Retinal pigment epithelial cell (primary cell): ENCODE measurements at regions not wholly inside any gene's neighbourhood (a gene's known extent, or its start where the extent isn't known, plus 50 kb on each side); places are given as distances from the start of the nearest gene placed in this dataset.

ENCODE experiments used
- DNase-seq: peaks from one replicate; pipeline ENCODE4 v3.0.0-alpha.2; 2010; ENCODE audit warnings: low read depth
- H3K4me3 ChIP-seq: 2 replicates; pipeline ENCODE4 v1.5.1; 2011; ENCODE audit warnings: mild to moderate bottlenecking, low read length, control low read depth, moderate library complexity
- CTCF ChIP-seq: conservative IDR thresholded peaks from 2 replicates; pipeline ENCODE4 v1.5.1; 2011; ENCODE audit warnings: low read depth, low read length, control low read depth, inconsistent platforms

GRCh38 chr6:66605011-66605410, 898.0 kb upstream of the EYS start:
- DNase-seq: no peak
- no peak for TF ChIP-seq CTCF

GRCh38 chr6:66599541-66599940, 892.5 kb upstream of the EYS start:
- no peak for TF ChIP-seq CTCF
- no peak for DNase-seq
- no peak overlapping the region for H3K4me3 ChIP-seq

More at GRCh38 chr6:66605011-66605410, 898.0 kb upstream of the EYS start:
- no peak overlapping the region for H3K4me3 ChIP-seq

GRCh38 chr6:66578362-66578761, 871.3 kb upstream of the EYS start:
- no peak overlapping the region for H3K4me3 ChIP-seq
- TF ChIP-seq CTCF: no peak
- DNase-seq: no peak

GRCh38 chr6:66568271-66568670, 861.2 kb upstream of the EYS start:
- no peak for TF ChIP-seq CTCF
- H3K4me3 ChIP-seq: no peak overlapping the region
- DNase-seq: no peak

- no peak for TF ChIP-seq CTCF
- DNase-seq: no peak
- H3K4me3 ChIP-seq: no peak overlapping the region
These were observed 854.5 kb upstream of the EYS start for GRCh38 chr6:66561479-66561878.

- no peak for DNase-seq
- no peak for TF ChIP-seq CTCF
- no peak overlapping the region for H3K4me3 ChIP-seq
These were observed 851.2 kb upstream of the EYS start for GRCh38 chr6:66558189-66558588.

GRCh38 chr6:66556936-66557335, 849.9 kb upstream of the EYS start:
- DNase-seq: no peak
- no peak for TF ChIP-seq CTCF
- no peak overlapping the region for H3K4me3 ChIP-seq
